ENCODE measurements at regions not wholly inside any gene's neighbourhood (a gene's known extent, or its start where the extent isn't known, plus 50 kb on each side); places are given as distances from the start of the nearest gene placed in this dataset.

DNA sequence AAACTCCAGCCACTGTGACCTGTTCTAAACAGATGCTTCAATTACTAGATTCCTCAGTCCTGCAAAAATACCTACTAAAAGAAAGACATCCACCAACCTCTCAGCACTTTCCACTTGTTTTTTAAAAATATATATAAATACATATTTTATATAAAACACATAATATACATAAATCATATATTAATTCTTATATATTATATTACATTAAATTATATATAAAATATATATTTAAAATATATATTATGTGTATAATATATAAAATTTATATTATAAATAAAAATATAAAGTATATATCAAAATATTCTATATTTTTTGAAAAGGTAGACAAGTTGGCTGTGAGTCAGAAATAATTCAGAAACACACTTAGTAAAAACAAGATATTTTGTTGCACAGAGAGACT lies 2371.8 kb upstream of the ACO1 start:
- TF ChIP-seq NFE2L1 (CRISPR knock-in tag; IDR thresholded peaks at IDR 0.05; ENCODE audit: borderline replicate concordance) = no peak
- no peak for TF ChIP-seq U2AF1 (optimal IDR thresholded peaks at IDR 0.05; ENCODE audit: low read depth, low read length)
- TF ChIP-seq, protein P1, sequence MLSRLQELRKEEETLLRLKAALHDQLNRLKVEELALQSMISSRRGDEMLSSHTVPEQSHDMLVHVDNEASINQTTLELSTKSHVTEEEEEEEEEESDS (CRISPR knock-in tag; IDR thresholded peaks at IDR 0.05; ENCODE audit: borderline replicate concordance) = no peak
- TF ChIP-seq RFX5 (IDR thresholded peaks at IDR 0.05; ENCODE audit: low read depth, low read length) = no peak
- no peak for TF ChIP-seq EZH2 (conservative IDR thresholded peaks at IDR 0.05; ENCODE audit: low read depth, low read length)
- TF ChIP-seq, protein P2, sequence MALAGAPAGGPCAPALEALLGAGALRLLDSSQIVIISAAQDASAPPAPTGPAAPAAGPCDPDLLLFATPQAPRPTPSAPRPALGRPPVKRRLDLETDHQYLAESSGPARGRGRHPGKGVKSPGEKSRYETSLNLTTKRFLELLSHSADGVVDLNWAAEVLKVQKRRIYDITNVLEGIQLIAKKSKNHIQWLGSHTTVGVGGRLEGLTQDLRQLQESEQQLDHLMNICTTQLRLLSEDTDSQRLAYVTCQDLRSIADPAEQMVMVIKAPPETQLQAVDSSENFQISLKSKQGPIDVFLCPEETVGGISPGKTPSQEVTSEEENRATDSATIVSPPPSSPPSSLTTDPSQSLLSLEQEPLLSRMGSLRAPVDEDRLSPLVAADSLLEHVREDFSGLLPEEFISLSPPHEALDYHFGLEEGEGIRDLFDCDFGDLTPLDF (CRISPR knock-in tag; IDR thresholded peaks at IDR 0.05) = no peak
- TF ChIP-seq PCBP1 (IDR thresholded peaks at IDR 0.05; ENCODE audit: borderline replicate concordance, low read depth, low read length) = no peak
- TF ChIP-seq, protein P3, sequence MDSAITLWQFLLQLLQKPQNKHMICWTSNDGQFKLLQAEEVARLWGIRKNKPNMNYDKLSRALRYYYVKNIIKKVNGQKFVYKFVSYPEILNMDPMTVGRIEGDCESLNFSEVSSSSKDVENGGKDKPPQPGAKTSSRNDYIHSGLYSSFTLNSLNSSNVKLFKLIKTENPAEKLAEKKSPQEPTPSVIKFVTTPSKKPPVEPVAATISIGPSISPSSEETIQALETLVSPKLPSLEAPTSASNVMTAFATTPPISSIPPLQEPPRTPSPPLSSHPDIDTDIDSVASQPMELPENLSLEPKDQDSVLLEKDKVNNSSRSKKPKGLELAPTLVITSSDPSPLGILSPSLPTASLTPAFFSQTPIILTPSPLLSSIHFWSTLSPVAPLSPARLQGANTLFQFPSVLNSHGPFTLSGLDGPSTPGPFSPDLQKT (CRISPR knock-in tag; IDR thresholded peaks at IDR 0.05; ENCODE audit: borderline replicate concordance) = no peak
- no peak for TF ChIP-seq CREM (IDR thresholded peaks at IDR 0.05)
- TF ChIP-seq CREM (CRISPR knock-in tag; IDR thresholded peaks at IDR 0.05) = no peak
- TF ChIP-seq, protein P4, sequence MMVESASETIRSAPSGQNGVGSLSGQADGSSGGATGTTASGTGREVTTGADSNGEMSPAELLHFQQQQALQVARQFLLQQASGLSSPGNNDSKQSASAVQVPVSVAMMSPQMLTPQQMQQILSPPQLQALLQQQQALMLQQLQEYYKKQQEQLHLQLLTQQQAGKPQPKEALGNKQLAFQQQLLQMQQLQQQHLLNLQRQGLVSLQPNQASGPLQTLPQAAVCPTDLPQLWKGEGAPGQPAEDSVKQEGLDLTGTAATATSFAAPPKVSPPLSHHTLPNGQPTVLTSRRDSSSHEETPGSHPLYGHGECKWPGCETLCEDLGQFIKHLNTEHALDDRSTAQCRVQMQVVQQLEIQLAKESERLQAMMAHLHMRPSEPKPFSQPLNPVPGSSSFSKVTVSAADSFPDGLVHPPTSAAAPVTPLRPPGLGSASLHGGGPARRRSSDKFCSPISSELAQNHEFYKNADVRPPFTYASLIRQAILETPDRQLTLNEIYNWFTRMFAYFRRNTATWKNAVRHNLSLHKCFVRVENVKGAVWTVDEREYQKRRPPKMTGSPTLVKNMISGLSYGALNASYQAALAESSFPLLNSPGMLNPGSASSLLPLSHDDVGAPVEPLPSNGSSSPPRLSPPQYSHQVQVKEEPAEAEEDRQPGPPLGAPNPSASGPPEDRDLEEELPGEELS (CRISPR knock-in tag; IDR thresholded peaks at IDR 0.05) = no peak
